ENCODE measurements at regions not wholly inside any gene's neighbourhood (a gene's known extent, or its start where the extent isn't known, plus 50 kb on each side); places are given as distances from the start of the nearest gene placed in this dataset.
A peak's percentile ranks its signal among the peaks of the same experiment; 100 is the strongest.

GRCh38 chr2:173657996-173658717 is 303.5 kb downstream of the CDCA7 start:
- no peak for TF ChIP-seq CTCF (IDR thresholded peaks at IDR 0.05; ENCODE audit: insufficient read depth, low read length)
- DNase-seq (ENCODE audit: low read depth), result peak; percentile 92
- no peak overlapping the region for H3K4me3 ChIP-seq (ENCODE audit: low read depth, low read length)

GRCh38 chr2:173658946-173659371 is 304.3 kb downstream of the CDCA7 start:
- DNase-seq (ENCODE audit: low read depth), result peak; percentile 82
- no peak for TF ChIP-seq CTCF (IDR thresholded peaks at IDR 0.05; ENCODE audit: insufficient read depth, low read length)

GRCh38 chr2:173659509-173659908 is 304.8 kb downstream of the CDCA7 start:
- TF ChIP-seq CTCF (IDR thresholded peaks at IDR 0.05; ENCODE audit: insufficient read depth, low read length), result no peak
- no peak overlapping the region for H3K4me3 ChIP-seq (ENCODE audit: low read depth, low read length)
- no peak for DNase-seq (ENCODE audit: low read depth)

More at GRCh38 chr2:173658946-173659371, 304.3 kb downstream of the CDCA7 start:
- no peak overlapping the region for H3K4me3 ChIP-seq (ENCODE audit: low read depth, low read length)

GRCh38 chr2:173661586-173661985 is 303.6 kb downstream of the SP3 start:
- DNase-seq (ENCODE audit: low read depth), result no peak
- TF ChIP-seq CTCF (IDR thresholded peaks at IDR 0.05; ENCODE audit: insufficient read depth, low read length), result no peak

GRCh38 chr2:173663353-173663752 is 301.8 kb downstream of the SP3 start:
- no peak for TF ChIP-seq CTCF (IDR thresholded peaks at IDR 0.05; ENCODE audit: insufficient read depth, low read length)
- H3K4me3 ChIP-seq (ENCODE audit: low read depth, low read length), result no peak overlapping the region
- DNase-seq (ENCODE audit: low read depth), result no peak

More at GRCh38 chr2:173661586-173661985, 303.6 kb downstream of the SP3 start:
- no peak overlapping the region for H3K4me3 ChIP-seq (ENCODE audit: low read depth, low read length)

GRCh38 chr2:173663835-173664512 is 301.2 kb downstream of the SP3 start:
- no peak overlapping the region for H3K4me3 ChIP-seq (ENCODE audit: low read depth, low read length)
- TF ChIP-seq CTCF (IDR thresholded peaks at IDR 0.05; ENCODE audit: insufficient read depth, low read length), result no peak
- no peak for DNase-seq (ENCODE audit: low read depth)
